ENCODE measurements at regions not wholly inside any gene's neighbourhood (a gene's known extent, or its start where the extent isn't known, plus 50 kb on each side); places are given as distances from the start of the nearest gene placed in this dataset.

- no peaks in the 10 kb centered on the region for H3K36me3 Mint-ChIP-seq (ENCODE audit: low read depth)
- DNase-seq (no peak), ATAC-seq (peak; percentile 51)
- H3K27ac Mint-ChIP-seq, result no peak overlapping the region
- H3K4me1 Mint-ChIP-seq, result no peaks in the 10 kb centered on the region
- H3K27me3 Mint-ChIP-seq, result no peaks in the 10 kb centered on the region
- H3K4me3 Mint-ChIP-seq, result no peak overlapping the region
- no peaks in the 10 kb centered on the region for H3K9me3 ChIP-seq (ENCODE audit: control insufficient read depth, low read length, poor library complexity, severe bottlenecking)
Measured at GRCh38 chr14:49019467-49020115, 566.6 kb downstream of the RPS29 start.

GRCh38 chr14:49017447-49017846, 568.7 kb downstream of the RPS29 start:
- ATAC-seq, result no peak

GRCh38 chr14:49016381-49016780, 569.8 kb downstream of the RPS29 start:
- no peaks in the 10 kb centered on the region for H3K9me3 ChIP-seq (ENCODE audit: control insufficient read depth, low read length, poor library complexity, severe bottlenecking)
- Mint-ChIP-seq H3K4me3 (no peak overlapping the region), H3K36me3 (ENCODE audit: low read depth) (no peaks in the 10 kb centered on the region), H3K27ac (no peak overlapping the region), H3K27me3 (no peaks in the 10 kb centered on the region), H3K4me1 (no peaks in the 10 kb centered on the region)
- no peak for DNase-seq
- no peak for ATAC-seq

More at GRCh38 chr14:49017447-49017846, 568.7 kb downstream of the RPS29 start:
- H3K27me3 Mint-ChIP-seq, result no peaks in the 10 kb centered on the region
- no peak for DNase-seq
- H3K36me3 Mint-ChIP-seq (ENCODE audit: low read depth), result no peaks in the 10 kb centered on the region
- H3K9me3 ChIP-seq (ENCODE audit: control insufficient read depth, low read length, poor library complexity, severe bottlenecking), result no peaks in the 10 kb centered on the region
- H3K27ac Mint-ChIP-seq, result no peak overlapping the region
- no peaks in the 10 kb centered on the region for H3K4me1 Mint-ChIP-seq
- H3K4me3 Mint-ChIP-seq, result no peak overlapping the region

- no peaks in the 10 kb centered on the region for H3K9me3 ChIP-seq (ENCODE audit: control insufficient read depth, low read length, poor library complexity, severe bottlenecking)
- no peak for DNase-seq
- H3K4me1 Mint-ChIP-seq, result no peaks in the 10 kb centered on the region
- no peak overlapping the region for H3K4me3 Mint-ChIP-seq
- H3K27ac Mint-ChIP-seq, result no peak overlapping the region
- ATAC-seq, result no peak
- no peaks in the 10 kb centered on the region for H3K36me3 Mint-ChIP-seq (ENCODE audit: low read depth)
- peaks cover 6% of the 10 kb centered on the region for H3K27me3 Mint-ChIP-seq
Measured at GRCh38 chr14:49014476-49014875, 571.7 kb downstream of the RPS29 start.

GRCh38 chr14:49008363-49008762, 577.8 kb downstream of the RPS29 start:
- H3K9me3 ChIP-seq (ENCODE audit: control insufficient read depth, low read length, poor library complexity, severe bottlenecking), result no peaks in the 10 kb centered on the region
- DNase-seq (no peak), ATAC-seq (no peak)
- Mint-ChIP-seq H3K4me1 (no peaks in the 10 kb centered on the region), H3K36me3 (ENCODE audit: low read depth) (no peaks in the 10 kb centered on the region), H3K27ac (no peak overlapping the region), H3K27me3 (peaks cover 6% of the 10 kb centered on the region), H3K4me3 (no peak overlapping the region)

- no peaks in the 10 kb centered on the region for H3K36me3 Mint-ChIP-seq (ENCODE audit: low read depth)
- no peaks in the 10 kb centered on the region for H3K4me1 Mint-ChIP-seq
- DNase-seq (no peak), ATAC-seq (no peak)
- H3K9me3 ChIP-seq (ENCODE audit: control insufficient read depth, low read length, poor library complexity, severe bottlenecking), result no peaks in the 10 kb centered on the region
- no peak overlapping the region for H3K4me3 Mint-ChIP-seq
- no peak overlapping the region for H3K27ac Mint-ChIP-seq
- H3K27me3 Mint-ChIP-seq, result no peaks in the 10 kb centered on the region
Measured at GRCh38 chr14:48991141-48991540, 595.0 kb downstream of the RPS29 start.

- Mint-ChIP-seq H3K27me3 (no peaks in the 10 kb centered on the region), H3K36me3 (ENCODE audit: low read depth) (no peaks in the 10 kb centered on the region), H3K4me1 (no peaks in the 10 kb centered on the region), H3K27ac (no peak overlapping the region), H3K4me3 (no peak overlapping the region)
- no peak for ATAC-seq
- no peaks in the 10 kb centered on the region for H3K9me3 ChIP-seq (ENCODE audit: control insufficient read depth, low read length, poor library complexity, severe bottlenecking)
- no peak for DNase-seq
Measured at GRCh38 chr14:48983351-48983888, 602.8 kb downstream of the RPS29 start.

GRCh38 chr14:48974994-48975393, 611.2 kb downstream of the RPS29 start:
- Mint-ChIP-seq H3K27me3 (no peaks in the 10 kb centered on the region), H3K27ac (no peak overlapping the region), H3K4me1 (no peaks in the 10 kb centered on the region), H3K4me3 (no peak overlapping the region), H3K36me3 (ENCODE audit: low read depth) (no peaks in the 10 kb centered on the region)
- no peaks in the 10 kb centered on the region for H3K9me3 ChIP-seq (ENCODE audit: control insufficient read depth, low read length, poor library complexity, severe bottlenecking)
- DNase-seq (no peak), ATAC-seq (no peak)

GRCh38 chr14:48973151-48973550, 613.0 kb downstream of the RPS29 start:
- H3K4me1 Mint-ChIP-seq, result no peaks in the 10 kb centered on the region
- H3K4me3 Mint-ChIP-seq, result no peak overlapping the region
- H3K27me3 Mint-ChIP-seq, result no peaks in the 10 kb centered on the region
- DNase-seq (no peak), ATAC-seq (no peak)
- no peak overlapping the region for H3K27ac Mint-ChIP-seq
- no peaks in the 10 kb centered on the region for H3K36me3 Mint-ChIP-seq (ENCODE audit: low read depth)
- no peaks in the 10 kb centered on the region for H3K9me3 ChIP-seq (ENCODE audit: control insufficient read depth, low read length, poor library complexity, severe bottlenecking)

- no peaks in the 10 kb centered on the region for H3K36me3 Mint-ChIP-seq (ENCODE audit: low read depth)
- H3K27ac Mint-ChIP-seq, result no peak overlapping the region
- no peaks in the 10 kb centered on the region for H3K27me3 Mint-ChIP-seq
- ATAC-seq (no peak), DNase-seq (no peak)
- H3K4me1 Mint-ChIP-seq, result no peaks in the 10 kb centered on the region
- no peak overlapping the region for H3K4me3 Mint-ChIP-seq
- H3K9me3 ChIP-seq (ENCODE audit: control insufficient read depth, low read length, poor library complexity, severe bottlenecking), result no peaks in the 10 kb centered on the region
Measured at GRCh38 chr14:48970943-48971342, 615.2 kb downstream of the RPS29 start.

- ATAC-seq (no peak), DNase-seq (no peak)
- H3K9me3 ChIP-seq (ENCODE audit: control insufficient read depth, low read length, poor library complexity, severe bottlenecking), result no peaks in the 10 kb centered on the region
- Mint-ChIP-seq H3K4me1 (no peaks in the 10 kb centered on the region), H3K4me3 (no peak overlapping the region), H3K36me3 (ENCODE audit: low read depth) (no peaks in the 10 kb centered on the region), H3K27me3 (no peaks in the 10 kb centered on the region), H3K27ac (no peak overlapping the region)
Measured at GRCh38 chr14:48967419-48967818, 618.8 kb downstream of the RPS29 start.

GRCh38 chr14:48963231-48963790, 622.9 kb downstream of the RPS29 start:
- Mint-ChIP-seq H3K4me1 (no peaks in the 10 kb centered on the region), H3K4me3 (no peak overlapping the region), H3K36me3 (ENCODE audit: low read depth) (no peaks in the 10 kb centered on the region), H3K27me3 (no peaks in the 10 kb centered on the region), H3K27ac (no peak overlapping the region)
- no peaks in the 10 kb centered on the region for H3K9me3 ChIP-seq (ENCODE audit: control insufficient read depth, low read length, poor library complexity, severe bottlenecking)
- no peak for DNase-seq
- no peak for ATAC-seq

GRCh38 chr14:48957486-48957885, 628.7 kb downstream of the RPS29 start:
- no peak overlapping the region for H3K4me3 Mint-ChIP-seq
- DNase-seq (no peak), ATAC-seq (no peak)
- no peaks in the 10 kb centered on the region for H3K27me3 Mint-ChIP-seq
- no peak overlapping the region for H3K27ac Mint-ChIP-seq
- H3K36me3 Mint-ChIP-seq (ENCODE audit: low read depth), result no peaks in the 10 kb centered on the region
- no peaks in the 10 kb centered on the region for H3K9me3 ChIP-seq (ENCODE audit: control insufficient read depth, low read length, poor library complexity, severe bottlenecking)
- H3K4me1 Mint-ChIP-seq, result no peaks in the 10 kb centered on the region

GRCh38 chr14:48955857-48956256, 630.3 kb downstream of the RPS29 start:
- Mint-ChIP-seq H3K4me3 (no peak overlapping the region), H3K27ac (no peak overlapping the region), H3K4me1 (no peaks in the 10 kb centered on the region), H3K36me3 (ENCODE audit: low read depth) (no peaks in the 10 kb centered on the region), H3K27me3 (no peaks in the 10 kb centered on the region)
- DNase-seq (no peak), ATAC-seq (no peak)
- H3K9me3 ChIP-seq (ENCODE audit: control insufficient read depth, low read length, poor library complexity, severe bottlenecking), result no peaks in the 10 kb centered on the region

Data from T-helper 17 cell (primary cell).